Astrocyte (in vitro differentiated cells and primary cell): ENCODE measurements at regions not wholly inside any gene's neighbourhood (a gene's known extent, or its start where the extent isn't known, plus 50 kb on each side); places are given as distances from the start of the nearest gene placed in this dataset.

Experiments used
- DNase-seq: peaks from one replicate; pipeline ENCODE4 v3.0.0-alpha.2; 2010; ENCODE audit warnings: low read depth
- FAIRE-seq: peaks from 2 replicates; lab custom pipeline; 2011; peaks lifted over from hg19 to GRCh38; lab: Jason Lieb, UNC
- H2AFZ ChIP-seq: 2 replicates; pipeline ENCODE4 v1.6.0; 2012; ENCODE audit warnings: low read depth, low read length, inconsistent platforms
- H3K27ac ChIP-seq: 2 replicates; pipeline ENCODE4 v1.5.1; 2011; ENCODE audit warnings: low read depth, low read length, inconsistent platforms
- H3K27me3 ChIP-seq: 2 replicates; pipeline ENCODE4 v1.6.0; 2011; ENCODE audit warnings: low read length, inconsistent platforms; ENCODE audit not compliant: insufficient read depth
- H3K36me3 ChIP-seq: 2 replicates; pipeline ENCODE4 v1.5.1; 2011; ENCODE audit warnings: low read length, inconsistent platforms; ENCODE audit not compliant: insufficient read depth
- H3K4me1 ChIP-seq: 2 replicates; pipeline ENCODE4 v1.5.1; 2011; ENCODE audit warnings: low read length, inconsistent platforms; ENCODE audit not compliant: insufficient read depth
- H3K4me2 ChIP-seq: 2 replicates; pipeline ENCODE4 v1.6.0; 2012; ENCODE audit warnings: low read length, inconsistent platforms
- H3K4me3 ChIP-seq: 2 replicates; pipeline ENCODE4 v1.5.1; 2011; ENCODE audit warnings: low read depth, mild to moderate bottlenecking, low read length, inconsistent platforms; ENCODE audit not compliant: insufficient read depth
- H3K79me2 ChIP-seq: 2 replicates; pipeline ENCODE4 v1.6.0; 2012; ENCODE audit warnings: mild to moderate bottlenecking, low read length, inconsistent platforms; ENCODE audit not compliant: insufficient read depth
- H3K9ac ChIP-seq: 2 replicates; pipeline ENCODE4 v1.6.0; 2012; ENCODE audit warnings: mild to moderate bottlenecking, low read length, inconsistent platforms
- H3K9me3 ChIP-seq: 2 replicates; pipeline ENCODE4 v1.5.1; 2012; ENCODE audit warnings: low read depth, mild to moderate bottlenecking, low read length, inconsistent platforms; ENCODE audit not compliant: insufficient read depth
- H4K20me1 ChIP-seq: 2 replicates; pipeline ENCODE4 v1.6.0; 2012; ENCODE audit warnings: low read length, inconsistent platforms; ENCODE audit not compliant: insufficient read depth
- H3K27ac Mint-ChIP-seq: one replicate; pipeline ENCODE4 v1.8.0; 2021; ENCODE audit warnings: mild to moderate bottlenecking, mixed read lengths; ENCODE audit not compliant: unreplicated experiment
- H3K27me3 Mint-ChIP-seq: one replicate; pipeline ENCODE4 v1.8.0; 2021; ENCODE audit warnings: low read depth, mixed read lengths; ENCODE audit not compliant: unreplicated experiment
- H3K36me3 Mint-ChIP-seq: one replicate; pipeline ENCODE4 v1.8.0; 2021; ENCODE audit warnings: low read depth, mixed read lengths; ENCODE audit not compliant: unreplicated experiment
- H3K4me1 Mint-ChIP-seq: one replicate; pipeline ENCODE4 v1.8.0; 2021; ENCODE audit warnings: low read depth, mixed read lengths; ENCODE audit not compliant: unreplicated experiment
- H3K4me3 Mint-ChIP-seq: one replicate; pipeline ENCODE4 v1.8.0; 2021; ENCODE audit warnings: mild to moderate bottlenecking, moderate library complexity, mixed read lengths; ENCODE audit not compliant: unreplicated experiment
- H3K9me3 Mint-ChIP-seq: one replicate; pipeline ENCODE4 v1.8.0; 2021; ENCODE audit warnings: mild to moderate bottlenecking, mixed read lengths; ENCODE audit not compliant: unreplicated experiment
- EZH2 ChIP-seq: IDR thresholded peaks from 2 replicates; pipeline ENCODE4 v1.6.1; 2012; ENCODE audit warnings: mild to moderate bottlenecking, low read length, inconsistent platforms; ENCODE audit not compliant: insufficient read depth
- TF ChIP-seq, protein P1 (sequence below): IDR thresholded peaks from 2 replicates; pipeline ENCODE4 v1.5.1; 2011; ENCODE audit warnings: low read depth, mild to moderate bottlenecking, inconsistent platforms, low read length, moderate library complexity; ENCODE audit not compliant: insufficient read depth

DNA sequence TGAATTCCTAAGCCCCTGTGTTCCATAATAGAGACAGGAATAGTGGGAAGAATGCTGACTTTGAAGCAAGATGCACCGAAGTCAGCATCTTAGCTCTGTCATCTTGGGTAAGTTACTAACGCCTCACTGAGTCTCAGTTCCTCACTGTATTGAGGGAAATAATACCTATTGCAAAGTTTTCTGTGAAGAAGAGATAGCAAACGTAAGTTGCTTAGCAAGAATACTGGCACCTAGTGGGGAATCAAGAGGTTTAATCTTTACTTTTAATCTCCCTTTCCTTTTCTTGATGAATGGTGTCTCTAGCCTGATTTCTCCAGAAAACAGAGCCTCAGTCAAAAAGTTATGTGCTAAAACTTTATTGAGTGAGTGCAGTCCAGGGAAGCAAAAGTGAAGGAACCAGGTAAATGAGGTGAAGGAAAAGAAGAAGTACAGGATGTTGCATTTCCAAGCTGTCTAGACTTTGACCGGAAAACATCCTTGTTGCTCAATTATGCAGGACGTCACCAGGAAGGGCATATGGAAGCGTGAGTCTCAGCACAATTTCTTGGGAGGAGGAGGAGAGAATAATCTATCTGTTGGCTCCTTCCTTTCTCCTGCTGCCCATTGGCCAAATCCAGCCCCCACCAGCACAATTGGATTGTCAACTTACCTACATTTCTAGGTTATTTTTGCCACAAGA lies 210.0 kb downstream of the B3GLCT start:
- Histone ChIP-seq H3K79me2 (no peaks in the 10 kb centered on the region), H3K27ac (no peak overlapping the region), H3K4me3 (no peak overlapping the region), H3K9me3 (no peaks in the 10 kb centered on the region), H3K4me1 (no peaks in the 10 kb centered on the region), H3K4me2 (no peak overlapping the region), H3K36me3 (no peaks in the 10 kb centered on the region), H3K27me3 (no peaks in the 10 kb centered on the region), H2AFZ (no peak overlapping the region), H3K9ac (no peak overlapping the region), H4K20me1 (no peaks in the 10 kb centered on the region)
- DNase-seq: peak; percentile 21
- FAIRE-seq: no peak
- Mint-ChIP-seq H3K4me1 (no peaks in the 10 kb centered on the region), H3K36me3 (no peaks in the 10 kb centered on the region), H3K27me3 (peaks cover 14% of the 10 kb centered on the region), H3K27ac (no peak overlapping the region), H3K4me3 (no peak overlapping the region), H3K9me3 (no peaks in the 10 kb centered on the region)
- TF ChIP-seq EZH2: no peak
- TF ChIP-seq, protein P1, sequence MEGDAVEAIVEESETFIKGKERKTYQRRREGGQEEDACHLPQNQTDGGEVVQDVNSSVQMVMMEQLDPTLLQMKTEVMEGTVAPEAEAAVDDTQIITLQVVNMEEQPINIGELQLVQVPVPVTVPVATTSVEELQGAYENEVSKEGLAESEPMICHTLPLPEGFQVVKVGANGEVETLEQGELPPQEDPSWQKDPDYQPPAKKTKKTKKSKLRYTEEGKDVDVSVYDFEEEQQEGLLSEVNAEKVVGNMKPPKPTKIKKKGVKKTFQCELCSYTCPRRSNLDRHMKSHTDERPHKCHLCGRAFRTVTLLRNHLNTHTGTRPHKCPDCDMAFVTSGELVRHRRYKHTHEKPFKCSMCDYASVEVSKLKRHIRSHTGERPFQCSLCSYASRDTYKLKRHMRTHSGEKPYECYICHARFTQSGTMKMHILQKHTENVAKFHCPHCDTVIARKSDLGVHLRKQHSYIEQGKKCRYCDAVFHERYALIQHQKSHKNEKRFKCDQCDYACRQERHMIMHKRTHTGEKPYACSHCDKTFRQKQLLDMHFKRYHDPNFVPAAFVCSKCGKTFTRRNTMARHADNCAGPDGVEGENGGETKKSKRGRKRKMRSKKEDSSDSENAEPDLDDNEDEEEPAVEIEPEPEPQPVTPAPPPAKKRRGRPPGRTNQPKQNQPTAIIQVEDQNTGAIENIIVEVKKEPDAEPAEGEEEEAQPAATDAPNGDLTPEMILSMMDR: peak; percentile 15

DNA sequence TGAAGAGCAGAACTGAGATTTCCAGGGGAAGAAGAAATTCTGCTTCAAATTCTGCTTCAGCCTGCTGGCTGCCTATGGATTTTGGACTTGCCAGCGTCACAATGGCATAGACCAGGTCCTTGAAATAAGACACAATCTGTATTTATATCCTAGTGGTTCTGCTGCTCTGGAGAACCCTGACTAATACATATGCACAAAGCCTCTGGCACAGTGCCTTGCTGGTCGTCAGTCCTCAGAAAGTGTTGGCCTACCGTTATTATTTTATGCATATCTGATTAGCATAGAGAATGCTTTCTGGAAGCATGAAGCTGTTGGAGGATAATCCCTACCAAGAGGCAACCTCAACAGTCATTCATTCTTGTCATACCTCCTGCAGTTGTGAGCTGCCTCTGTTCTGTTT lies 213.7 kb downstream of the B3GLCT start:
- peak overlapping the region; percentile 51 for H3K27ac Mint-ChIP-seq
- peaks cover 12% of the 10 kb centered on the region for H3K27me3 Mint-ChIP-seq

DNA sequence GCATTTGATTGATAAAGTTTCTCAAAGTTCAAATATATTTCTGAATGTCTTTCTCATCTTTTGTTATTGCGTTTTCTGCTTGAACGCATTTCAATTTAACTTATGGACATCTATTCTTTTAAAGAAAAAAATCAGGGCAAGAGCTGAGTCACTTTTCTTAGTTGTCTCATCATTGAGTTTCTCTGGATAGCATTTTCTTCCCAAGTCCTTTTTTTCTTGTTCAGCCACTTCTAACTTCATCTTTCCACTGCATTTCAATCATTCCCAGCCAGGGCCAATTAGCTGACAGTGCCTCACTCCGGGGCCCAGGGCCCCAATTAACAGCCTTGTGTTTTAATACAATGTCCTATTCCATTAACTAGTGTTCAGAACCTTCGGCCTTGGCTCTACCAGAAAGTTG lies 216.3 kb downstream of the B3GLCT start:
- TF ChIP-seq, protein P1: no peak
- no peak for TF ChIP-seq EZH2
- no peak for DNase-seq
- H4K20me1 ChIP-seq: no peaks in the 10 kb centered on the region
- peaks cover 28% of the 10 kb centered on the region for H3K27me3 Mint-ChIP-seq
- H3K36me3 ChIP-seq: no peaks in the 10 kb centered on the region
- no peak overlapping the region for H3K4me3 ChIP-seq
- H3K9me3 Mint-ChIP-seq: no peaks in the 10 kb centered on the region
- H3K9me3 ChIP-seq: no peaks in the 10 kb centered on the region
- no peak overlapping the region for H3K4me2 ChIP-seq
- no peak overlapping the region for H3K4me3 Mint-ChIP-seq
- H3K27ac Mint-ChIP-seq: no peak overlapping the region
- H3K27ac ChIP-seq: no peak overlapping the region
- no peak for FAIRE-seq
- H2AFZ ChIP-seq: no peak overlapping the region
- no peaks in the 10 kb centered on the region for H3K4me1 Mint-ChIP-seq
- H3K36me3 Mint-ChIP-seq: no peaks in the 10 kb centered on the region
- no peaks in the 10 kb centered on the region for H3K4me1 ChIP-seq
- H3K79me2 ChIP-seq: no peaks in the 10 kb centered on the region
- no peak overlapping the region for H3K9ac ChIP-seq
- H3K27me3 ChIP-seq: no peaks in the 10 kb centered on the region

More for the DNA sequence above, 213.7 kb downstream of the B3GLCT start:
- FAIRE-seq (no peak), DNase-seq (no peak)
- H3K79me2 ChIP-seq: no peaks in the 10 kb centered on the region
- H3K27me3 ChIP-seq: no peaks in the 10 kb centered on the region
- H3K4me2 ChIP-seq: no peak overlapping the region
- no peak for TF ChIP-seq EZH2
- TF ChIP-seq, protein P1: no peak
- H3K9me3 Mint-ChIP-seq: no peaks in the 10 kb centered on the region
- H4K20me1 ChIP-seq: no peaks in the 10 kb centered on the region
- H3K4me3 Mint-ChIP-seq: no peak overlapping the region
- H3K4me3 ChIP-seq: no peak overlapping the region
- H3K36me3 Mint-ChIP-seq: no peaks in the 10 kb centered on the region
- H3K9ac ChIP-seq: no peak overlapping the region
- H3K27ac ChIP-seq: no peak overlapping the region
- H3K36me3 ChIP-seq: no peaks in the 10 kb centered on the region
- no peaks in the 10 kb centered on the region for H3K9me3 ChIP-seq
- no peak overlapping the region for H2AFZ ChIP-seq
- no peaks in the 10 kb centered on the region for H3K4me1 ChIP-seq
- no peaks in the 10 kb centered on the region for H3K4me1 Mint-ChIP-seq
